DOHH2 (cell line): ENCODE measurements at regions not wholly inside any gene's neighbourhood (a gene's known extent, or its start where the extent isn't known, plus 50 kb on each side); places are given as distances from the start of the nearest gene placed in this dataset.

Source experiments
- H3F3A ChIP-seq: fragments of 200-600 bp; sonication (generic), shearing (Covaris generic); 2 replicates; pipeline ENCODE4 v1.6.0; 2016; ENCODE audit warnings: antibody characterized with exemption, mild to moderate bottlenecking; ENCODE audit not compliant: control insufficient read depth, insufficient read depth
- H3K27ac ChIP-seq: fragments of 200-600 bp; sonication (generic); 2 replicates; pipeline ENCODE4 v1.5.1; 2014; ENCODE audit warnings: low read depth, mild to moderate bottlenecking, low read length, moderate library complexity
- H3K27me3 ChIP-seq: fragments of 200-600 bp; sonication (generic); 2 replicates; pipeline ENCODE4 v1.6.1; 2014; ENCODE audit warnings: mild to moderate bottlenecking, low read length, mixed read lengths; ENCODE audit not compliant: control insufficient read depth
- H3K36me3 ChIP-seq: fragments of 200-600 bp; sonication (generic); 2 replicates; pipeline ENCODE4 v1.6.1; 2014; ENCODE audit warnings: mild to moderate bottlenecking, low read length, moderate library complexity, mixed read lengths; ENCODE audit not compliant: control insufficient read depth
- H3K4me1 ChIP-seq: fragments of 200-600 bp; sonication (generic); 2 replicates; pipeline ENCODE4 v1.6.1; 2014; ENCODE audit warnings: mild to moderate bottlenecking, low read length, mixed read lengths; ENCODE audit not compliant: control insufficient read depth
- H3K4me2 ChIP-seq: fragments of 200-600 bp; sonication (generic); 2 replicates; pipeline ENCODE4 v1.6.0; 2014; ENCODE audit warnings: mild to moderate bottlenecking, low read length, moderate library complexity
- H3K4me3 ChIP-seq: fragments of 200-600 bp; sonication (generic); 2 replicates; pipeline ENCODE4 v1.5.1; 2014; ENCODE audit warnings: mild to moderate bottlenecking, low read length, mixed read lengths
- H3K79me2 ChIP-seq: fragments of 200-600 bp; sonication (generic); 2 replicates; pipeline ENCODE4 v1.6.1; 2014; ENCODE audit warnings: mild to moderate bottlenecking, low read length, mixed read lengths; ENCODE audit not compliant: control insufficient read depth
- H3K9me2 ChIP-seq: fragments of 200-600 bp; sonication (generic); replicated peaks from 2 replicates; pipeline ENCODE4 v1.6.1; 2014; ENCODE audit warnings: mild to moderate bottlenecking, low read length, mixed read lengths; ENCODE audit not compliant: control insufficient read depth
- H3K9me3 ChIP-seq: fragments of 200-600 bp; sonication (generic); 2 replicates; pipeline ENCODE4 v1.6.1; 2014; ENCODE audit warnings: antibody characterized with exemption, low read length, mixed read lengths; ENCODE audit not compliant: control insufficient read depth, insufficient read depth
- H4K20me1 ChIP-seq: fragments of 200-600 bp; sonication (generic); 2 replicates; pipeline ENCODE4 v1.6.0; 2014; ENCODE audit warnings: low read depth, mild to moderate bottlenecking, antibody characterized with exemption, low read length, moderate library complexity; ENCODE audit not compliant: control insufficient read depth, insufficient read depth
- CTCF ChIP-seq: fragments of 200-600 bp; sonication (generic); IDR thresholded peaks from one replicate; pipeline ENCODE4 v1.5.1; 2014; ENCODE audit warnings: antibody characterized with exemption, mild to moderate bottlenecking, low read depth, low read length; ENCODE audit not compliant: poor library complexity, severe bottlenecking
- EZH2phosphoT487 ChIP-seq: fragments of 200-600 bp; sonication (generic); IDR thresholded peaks from 2 replicates; pipeline ENCODE4 v1.6.1; 2017; ENCODE audit warnings: borderline replicate concordance, mild to moderate bottlenecking, antibody characterized with exemption, low read length, moderate library complexity, mixed read lengths

- no peak overlapping the region for H3K4me3 ChIP-seq
- H3K27me3 ChIP-seq, result peaks cover 4% of the 10 kb centered on the region; the same call in 1 of the 2 replicates
- TF ChIP-seq EZH2phosphoT487 (no peak), CTCF (no peak)
- H3F3A ChIP-seq, result no peaks in the 10 kb centered on the region
- H3K4me1 ChIP-seq, result no peaks in the 10 kb centered on the region
- no peaks in the 10 kb centered on the region for H3K79me2 ChIP-seq
- no peaks in the 10 kb centered on the region for H3K36me3 ChIP-seq
- no peaks in the 10 kb centered on the region for H3K9me3 ChIP-seq
- H3K9me2 ChIP-seq, result no peaks in the 10 kb centered on the region
- no peak overlapping the region for H3K27ac ChIP-seq
- no peak overlapping the region for H3K4me2 ChIP-seq
- no peaks in the 10 kb centered on the region for H4K20me1 ChIP-seq
Observed at GRCh38 chr1:63214553-63214952, 107.8 kb upstream of the FOXD3 start.

GRCh38 chr1:63223426-63223825 is 98.9 kb upstream of the FOXD3 start:
- H3K4me1 ChIP-seq, result no peaks in the 10 kb centered on the region
- no peak for TF ChIP-seq EZH2phosphoT487
- no peak for TF ChIP-seq CTCF
- no peak overlapping the region for H3K4me3 ChIP-seq
- H3K9me2 ChIP-seq, result no peaks in the 10 kb centered on the region
- no peaks in the 10 kb centered on the region for H4K20me1 ChIP-seq
- no peaks in the 10 kb centered on the region for H3K9me3 ChIP-seq
- no peak overlapping the region for H3K27ac ChIP-seq
- H3K27me3 ChIP-seq, result 0 out of 2 replicates have a peak, but pooled peaks cover 2% of the 10 kb centered on the region
- no peaks in the 10 kb centered on the region for H3F3A ChIP-seq
- no peaks in the 10 kb centered on the region for H3K79me2 ChIP-seq
- H3K36me3 ChIP-seq, result no peaks in the 10 kb centered on the region
- no peak overlapping the region for H3K4me2 ChIP-seq

- Histone ChIP-seq H3K4me1 (no peaks in the 10 kb centered on the region), H3K27ac (no peak overlapping the region), H3K36me3 (no peaks in the 10 kb centered on the region), H3K4me2 (no peak overlapping the region), H3K9me3 (peaks cover 2% of the 10 kb centered on the region; the same call in 1 of the 2 replicates), H3K4me3 (no peak overlapping the region), H3K79me2 (no peaks in the 10 kb centered on the region), H3F3A (no peaks in the 10 kb centered on the region), H4K20me1 (no peaks in the 10 kb centered on the region), H3K27me3 (no peaks in the 10 kb centered on the region), H3K9me2 (no peaks in the 10 kb centered on the region)
- TF ChIP-seq EZH2phosphoT487, result no peak
- no peak for TF ChIP-seq CTCF
Observed at GRCh38 chr1:63230722-63231121, 91.6 kb upstream of the FOXD3 start.

GRCh38 chr1:63238721-63239120 is 83.6 kb upstream of the FOXD3 start:
- TF ChIP-seq CTCF (no peak), EZH2phosphoT487 (no peak)
- Histone ChIP-seq H3K4me2 (no peak overlapping the region), H3K79me2 (no peaks in the 10 kb centered on the region), H4K20me1 (no peaks in the 10 kb centered on the region), H3K4me3 (no peak overlapping the region), H3K4me1 (no peaks in the 10 kb centered on the region), H3K9me2 (no peaks in the 10 kb centered on the region), H3F3A (no peaks in the 10 kb centered on the region), H3K36me3 (no peaks in the 10 kb centered on the region), H3K9me3 (peaks cover 2% of the 10 kb centered on the region; the same call in 1 of the 2 replicates), H3K27ac (no peak overlapping the region), H3K27me3 (no peaks in the 10 kb centered on the region)
